ENCODE measurements at regions not wholly inside any gene's neighbourhood (a gene's known extent, or its start where the extent isn't known, plus 50 kb on each side); places are given as distances from the start of the nearest gene placed in this dataset.
"Not testable (repeated sequence)": the region's sequence is repeated elsewhere in the genome, so short reads cannot be mapped to it uniquely, and the experiment has no call there.

DNA sequence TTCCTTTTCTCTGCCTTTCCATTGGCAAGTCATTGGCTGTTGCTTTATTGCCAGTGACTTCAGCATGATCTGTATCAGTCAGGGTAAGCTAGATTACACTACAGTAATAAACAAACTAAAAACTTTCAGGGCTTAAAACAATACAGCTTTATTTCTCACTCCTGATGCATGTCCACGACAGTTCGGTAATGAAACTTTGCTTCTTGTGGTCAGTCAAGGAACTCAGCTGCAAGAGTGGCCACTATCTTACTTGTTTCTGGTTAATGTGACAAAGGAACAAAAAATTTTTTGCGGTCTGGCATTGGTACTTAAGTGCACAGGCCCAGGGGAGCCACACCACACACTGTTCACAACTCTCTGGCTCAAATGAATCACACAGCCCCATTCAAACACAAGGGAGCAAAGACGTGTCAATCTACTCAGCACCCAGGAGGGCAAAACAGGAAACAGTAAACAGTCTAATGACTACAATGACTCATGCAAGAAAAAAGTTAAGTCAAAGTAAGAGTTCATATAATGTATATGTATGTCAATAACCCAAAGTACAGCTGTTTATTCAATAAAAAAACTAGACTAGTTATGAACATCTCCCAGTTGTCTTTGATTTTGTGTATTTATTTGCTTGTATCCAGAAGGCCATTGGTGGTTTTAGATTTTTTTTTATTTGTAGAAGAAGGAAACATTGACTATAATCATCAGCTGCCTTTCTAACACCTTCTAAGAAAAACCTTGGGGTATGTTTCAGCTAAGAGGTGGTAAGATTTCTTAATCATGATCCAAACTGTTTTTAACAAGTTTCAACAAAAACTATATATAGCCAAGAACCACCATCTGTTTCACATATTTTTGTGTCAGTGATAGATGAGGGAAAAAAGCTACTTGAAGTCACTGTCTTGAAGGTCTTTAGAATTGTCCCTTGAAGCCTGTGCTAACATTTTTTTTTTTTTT, 134.4 kb upstream of the FAM3C start:
- peak in 1 of 2 donors; percentile 22 for DNase-seq (ENCODE audit: low read depth in 1 of 2, low spot score in 1 of 2)

DNA sequence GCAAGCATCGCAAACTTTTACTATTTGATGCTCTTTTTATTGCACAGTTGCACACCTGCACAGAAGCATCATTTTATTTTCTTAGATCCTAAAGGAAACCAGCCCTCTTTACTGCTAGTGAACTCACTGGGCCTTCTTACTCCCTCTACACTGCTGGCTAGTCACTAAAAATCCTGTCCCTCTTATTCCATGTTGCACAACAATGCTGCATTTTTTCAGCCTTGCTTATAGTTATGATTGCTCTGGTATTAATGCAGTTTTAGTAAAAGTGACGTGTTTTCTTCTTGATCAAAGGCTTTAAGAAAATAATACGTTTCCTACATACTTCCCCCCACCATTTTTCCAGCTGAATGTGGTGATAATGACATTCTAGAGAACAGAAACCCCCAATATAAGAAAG, 132.9 kb upstream of the FAM3C start:
- no peak for DNase-seq (ENCODE audit: low read depth in 1 of 2, low spot score in 1 of 2)

DNA sequence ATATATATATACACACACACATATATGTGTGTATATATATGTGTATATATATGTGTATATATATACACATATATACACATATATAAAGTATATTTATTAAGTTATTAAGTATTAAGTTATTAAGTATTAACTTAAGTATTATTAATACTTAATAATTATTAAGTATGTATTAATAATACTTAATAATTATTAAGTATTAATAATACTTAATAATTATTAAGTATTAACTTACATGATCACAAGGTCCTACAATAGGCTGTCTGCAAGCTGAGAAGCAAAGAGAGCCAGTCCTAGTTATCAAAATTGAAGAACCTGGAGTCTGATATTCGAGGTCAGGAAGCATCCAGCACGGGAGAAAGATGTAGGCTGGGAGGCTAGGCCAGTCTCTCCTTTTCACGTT, 130.1 kb upstream of the FAM3C start:
- DNase-seq (ENCODE audit: low read depth in 1 of 2, low spot score in 1 of 2): not testable (repeated sequence)

DNA sequence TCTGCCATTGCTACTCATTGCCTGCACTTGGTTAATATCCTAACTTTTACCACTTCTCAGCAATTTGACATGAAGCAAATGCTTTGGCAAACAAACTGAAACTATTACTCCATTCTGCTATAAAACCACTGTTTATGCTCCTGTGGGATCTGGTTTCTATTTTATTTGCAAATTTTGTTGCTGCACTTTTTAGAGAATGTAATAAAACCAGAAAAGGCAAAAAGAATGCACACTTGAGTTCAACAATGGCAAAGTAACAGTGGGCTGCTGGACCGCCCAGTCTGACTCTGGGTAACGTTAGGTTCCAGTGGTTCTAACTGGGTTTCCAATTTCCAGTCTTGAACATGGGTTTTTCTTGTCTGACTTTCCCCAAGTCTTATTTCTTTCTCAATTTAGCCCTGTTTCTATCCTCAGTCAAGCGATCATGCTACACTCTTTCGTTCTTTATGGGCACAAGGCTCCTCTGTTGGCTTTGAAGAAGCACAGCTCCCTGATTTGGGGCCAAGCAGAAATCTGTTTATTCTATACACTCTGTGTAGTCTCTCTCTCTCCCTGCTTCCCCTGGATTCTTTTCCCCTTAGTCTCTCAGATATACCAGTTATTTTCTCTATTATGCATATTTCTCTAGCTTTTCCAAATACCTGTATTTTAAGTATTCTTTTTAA, 129.2 kb upstream of the FAM3C start:
- no peak for DNase-seq (ENCODE audit: low read depth in 1 of 2, low spot score in 1 of 2)

DNA sequence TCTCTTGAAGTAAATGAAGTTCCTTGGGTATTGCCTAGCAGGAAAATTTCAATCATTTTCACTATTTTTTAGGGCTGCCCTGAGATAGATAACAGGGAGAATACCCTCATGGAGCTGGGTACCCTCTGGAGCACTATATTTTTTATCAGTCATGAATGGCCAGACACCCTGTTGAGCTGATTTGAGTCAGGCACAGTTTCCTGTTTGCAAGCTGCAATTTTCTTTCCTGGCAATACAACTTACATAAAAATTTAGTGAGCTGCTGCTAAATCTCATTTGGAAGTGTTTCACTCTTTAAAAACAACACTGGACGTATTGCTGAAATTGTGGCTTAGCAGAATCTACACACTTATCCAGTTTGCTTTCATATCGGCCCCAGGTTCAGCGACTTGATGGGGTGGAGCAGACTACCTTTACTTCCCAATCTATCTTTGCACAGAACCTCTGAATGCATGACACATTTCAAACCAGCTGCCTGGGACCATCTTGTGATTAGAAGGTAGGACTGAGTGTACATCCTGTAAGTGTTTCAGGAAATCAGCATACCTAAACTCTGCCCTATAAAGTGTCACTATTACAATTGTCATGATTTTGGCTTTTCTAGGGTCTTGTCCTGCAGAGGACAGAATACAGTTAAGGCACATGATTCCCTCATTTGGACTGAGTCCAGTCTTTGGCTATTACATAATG, 125.7 kb upstream of the FAM3C start:
- DNase-seq (ENCODE audit: low read depth in 1 of 2, low spot score in 1 of 2): no peak

DNA sequence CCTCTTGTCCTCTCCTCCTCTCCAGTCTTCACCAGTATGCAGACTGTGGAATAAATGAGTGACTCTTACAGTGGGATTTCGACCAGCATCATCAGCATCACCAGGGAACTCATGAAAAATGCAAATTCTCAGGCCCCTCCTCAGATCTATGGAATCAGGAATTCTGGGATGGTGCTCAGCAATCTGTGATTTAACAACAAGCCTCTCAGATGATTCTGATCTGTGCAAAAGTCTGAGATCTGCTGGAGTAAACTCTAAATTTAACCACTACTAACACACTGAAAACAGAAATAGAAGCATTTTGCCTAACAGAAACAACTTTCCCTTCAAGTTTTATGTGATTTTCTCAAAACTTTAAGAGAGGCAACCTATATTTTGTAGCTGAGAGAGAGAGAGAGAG, 124.8 kb upstream of the FAM3C start:
- no peak for DNase-seq (ENCODE audit: low read depth in 1 of 2, low spot score in 1 of 2)

DNA sequence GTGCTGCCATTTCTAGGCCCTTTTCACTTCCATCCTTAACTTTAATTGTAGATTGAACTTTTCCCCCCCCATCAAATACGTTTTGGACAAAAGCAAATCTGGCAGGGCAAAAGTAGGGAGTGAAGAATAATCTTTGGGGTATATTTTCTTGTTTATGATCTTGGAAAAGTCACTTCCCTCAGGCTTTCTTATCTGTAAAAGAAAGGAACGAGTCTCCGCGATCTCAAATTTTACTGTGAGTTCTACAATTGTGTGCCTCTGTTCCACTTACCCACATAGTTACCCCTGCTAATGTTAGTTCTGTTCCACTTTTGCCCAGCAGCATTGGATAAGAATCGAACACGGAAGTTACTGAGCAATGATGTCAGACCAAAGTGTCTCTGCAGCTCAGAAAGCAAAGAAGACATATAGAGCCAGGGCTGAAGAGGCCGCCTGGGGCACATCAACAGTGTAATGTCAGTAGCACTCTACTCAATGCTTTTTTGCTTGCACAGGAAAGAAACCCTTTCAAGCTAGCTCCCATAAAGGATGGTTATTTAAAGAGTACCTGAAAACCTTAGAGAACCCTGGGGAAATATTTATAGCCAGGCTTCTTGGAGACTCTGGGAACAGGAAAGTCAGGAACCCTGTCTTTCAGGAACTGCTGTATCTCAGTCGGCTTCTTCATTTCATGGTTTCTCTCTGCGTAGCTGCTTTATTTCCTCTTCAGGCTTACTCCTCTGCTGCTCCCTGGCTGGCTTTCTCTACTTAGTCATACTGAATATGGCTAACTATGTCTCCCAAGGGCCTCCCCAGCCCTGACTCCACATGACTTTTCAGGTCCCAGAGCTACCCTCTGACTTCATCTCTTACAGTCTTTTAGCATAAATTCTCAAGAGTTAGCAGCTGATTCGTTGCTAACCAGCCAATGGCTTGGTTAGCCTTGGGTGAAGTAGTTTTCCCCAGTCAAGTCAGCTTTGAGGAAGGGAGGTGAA, 123.7 kb upstream of the FAM3C start:
- DNase-seq (ENCODE audit: low read depth in 1 of 2, low spot score in 1 of 2): no peak

DNA sequence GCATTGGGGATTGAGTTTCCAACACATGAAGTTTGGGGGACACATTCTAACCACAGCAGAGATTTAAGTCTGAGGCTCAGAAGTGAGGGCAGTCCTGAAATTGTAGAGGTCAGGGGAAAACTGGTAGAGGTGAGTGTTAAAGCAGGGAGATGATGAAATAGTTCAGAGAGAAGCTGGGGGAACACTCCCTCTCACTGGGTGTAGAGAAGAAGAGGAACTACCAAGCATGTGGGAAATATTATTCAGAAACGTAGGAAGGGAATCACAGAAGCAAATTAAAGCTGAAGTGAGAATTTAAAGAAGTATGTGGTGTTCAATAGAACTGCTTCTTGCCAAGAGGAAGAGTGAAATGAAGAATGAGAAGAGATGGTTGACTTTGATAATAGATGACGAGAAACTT, 121.5 kb upstream of the FAM3C start:
- no peak for DNase-seq (ENCODE audit: low read depth in 1 of 2, low spot score in 1 of 2)

DNA sequence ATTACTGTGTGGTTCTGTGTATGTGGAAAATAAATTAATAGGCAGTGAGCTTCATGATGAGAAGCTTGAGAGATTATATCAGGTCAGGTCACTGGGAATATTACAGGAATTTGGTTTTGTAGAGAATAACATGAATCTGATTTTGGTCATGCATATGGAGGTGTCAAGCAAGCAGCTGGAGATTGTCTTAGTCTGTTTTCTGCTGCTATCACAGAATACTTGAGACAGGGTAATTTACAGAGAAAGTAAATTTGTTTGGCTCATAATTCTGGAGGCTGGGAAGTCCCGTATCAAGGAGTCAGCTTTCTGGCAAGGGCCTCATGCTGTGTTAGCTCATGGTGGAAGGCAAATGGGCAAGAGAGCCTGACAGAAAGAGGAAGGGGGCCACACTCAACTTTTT, 120.7 kb upstream of the FAM3C start:
- no peak for DNase-seq (ENCODE audit: low read depth in 1 of 2, low spot score in 1 of 2)

DNA sequence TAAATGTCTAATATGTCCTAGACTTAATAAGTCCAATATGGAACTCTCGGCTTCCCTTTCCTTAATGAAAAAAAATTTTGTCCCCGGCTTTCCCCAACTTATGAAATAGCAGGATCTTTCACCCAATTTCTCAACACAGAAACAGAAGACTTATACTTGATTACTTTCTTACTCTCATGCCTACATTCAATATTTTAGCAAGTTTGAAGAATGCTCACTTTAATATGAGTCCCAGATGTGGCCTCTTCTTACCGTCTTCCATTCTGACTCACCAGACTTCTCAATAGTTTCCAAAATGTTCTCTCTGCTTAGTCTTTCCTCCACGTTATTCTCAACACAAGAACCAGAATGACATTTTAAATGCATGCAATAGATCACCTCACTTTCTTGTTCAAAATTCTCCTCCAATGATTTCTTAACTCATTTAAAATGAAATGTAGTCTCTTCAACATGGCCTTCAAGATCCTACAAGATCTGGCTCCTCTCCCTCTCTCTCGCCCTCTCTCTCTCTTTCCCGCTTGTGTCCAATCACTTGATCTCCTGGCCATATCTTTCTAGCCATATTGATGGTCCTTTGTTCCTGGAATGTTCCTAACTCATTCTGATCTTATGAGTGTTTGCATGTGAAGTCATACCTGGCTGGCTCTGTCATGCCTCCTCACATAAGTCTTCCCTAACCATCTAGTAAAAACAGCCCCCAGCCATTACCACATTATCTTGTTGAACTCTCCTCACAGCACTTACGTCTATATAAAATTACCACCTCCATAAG, 119.7 kb upstream of the FAM3C start:
- DNase-seq (ENCODE audit: low read depth in 1 of 2, low spot score in 1 of 2): no peak

DNA sequence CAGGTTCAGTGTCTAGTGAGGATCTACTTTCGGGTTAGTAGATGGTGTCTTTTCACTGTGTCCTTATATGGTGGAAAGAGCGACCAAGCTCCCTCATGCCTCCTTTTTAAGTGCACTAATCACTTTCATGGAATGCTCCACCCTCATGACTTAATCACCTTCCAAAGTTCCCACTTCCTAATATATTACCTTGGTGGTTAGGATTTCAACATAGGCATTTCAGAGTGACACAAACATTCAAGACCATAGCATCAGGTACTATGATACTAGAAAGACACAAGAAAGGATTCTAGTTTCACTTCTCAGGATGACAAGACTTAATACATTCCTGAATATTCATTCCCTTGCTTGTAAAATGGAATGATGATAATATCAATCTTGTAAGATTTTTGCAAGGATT, 119.1 kb upstream of the FAM3C start:
- no peak for DNase-seq (ENCODE audit: low read depth in 1 of 2, low spot score in 1 of 2)

DNA sequence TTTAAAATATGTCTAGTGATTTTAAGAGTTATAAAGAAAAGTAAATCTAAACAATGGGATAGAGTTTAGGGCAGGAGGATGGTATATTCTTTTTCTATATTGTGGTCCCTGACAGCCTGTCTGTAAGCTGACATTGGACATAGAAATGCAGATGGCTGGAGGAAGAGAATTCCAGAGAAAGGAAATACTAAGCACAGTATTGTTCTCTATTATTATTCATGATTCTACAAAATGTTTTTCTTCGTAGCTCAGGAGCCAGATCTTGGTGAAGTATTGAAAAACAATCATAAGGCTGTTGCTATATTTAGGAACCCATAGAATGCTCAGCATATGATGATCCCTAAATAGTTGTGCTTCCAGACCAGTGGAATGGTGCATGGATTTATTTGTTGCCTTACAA, 117.0 kb upstream of the FAM3C start:
- no peak for DNase-seq (ENCODE audit: low read depth in 1 of 2, low spot score in 1 of 2)

DNA sequence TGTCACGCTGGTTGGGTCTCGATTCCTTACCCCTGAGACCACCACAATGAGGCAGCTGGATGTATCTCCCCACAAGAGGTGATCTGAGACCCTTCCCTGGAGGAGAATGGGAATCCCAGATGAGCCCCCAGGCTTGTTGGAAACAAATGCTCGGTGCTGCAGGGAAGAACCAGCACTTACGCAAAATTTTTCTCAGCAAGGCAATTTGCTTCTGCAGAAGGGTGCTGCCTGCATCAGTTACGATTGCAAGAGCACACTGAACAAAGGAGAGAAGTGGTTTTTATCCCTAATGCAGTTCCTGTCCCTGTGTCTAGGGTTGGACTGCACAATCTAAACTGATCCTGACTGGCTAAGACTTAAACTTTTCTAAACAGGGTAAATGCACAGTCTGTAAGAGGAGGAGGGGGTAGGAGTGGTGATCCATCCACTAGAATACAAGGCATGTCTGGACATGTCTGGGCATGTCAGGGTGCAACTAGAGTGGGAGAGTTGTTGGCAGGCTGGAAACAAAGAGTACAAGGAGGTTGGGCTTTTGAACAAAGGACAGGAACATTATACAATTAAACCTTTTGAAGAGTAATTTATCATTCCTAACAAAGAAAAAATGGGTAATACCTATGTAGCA, 114.9 kb upstream of the FAM3C start:
- DNase-seq (ENCODE audit: low read depth in 1 of 2, low spot score in 1 of 2): no peak

DNA sequence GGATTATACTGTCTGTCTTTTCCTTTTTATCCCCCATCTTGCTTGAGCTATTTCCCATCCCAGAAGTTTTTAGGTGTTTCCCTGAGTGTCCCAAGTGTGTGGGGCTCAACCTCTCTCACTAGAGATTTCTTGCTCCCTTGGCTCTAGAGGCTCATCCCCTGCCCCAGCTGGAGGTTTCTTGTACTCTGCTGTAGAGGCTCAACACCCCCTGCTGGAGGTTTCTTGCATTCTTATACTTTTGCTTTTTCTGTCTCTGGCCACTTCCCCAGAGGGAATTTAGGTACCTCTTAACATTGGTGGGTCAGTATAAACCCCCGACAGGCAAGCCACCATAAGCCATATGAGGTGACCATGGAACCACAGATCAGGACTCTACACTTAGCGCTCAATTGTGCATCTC, 114.2 kb upstream of the FAM3C start:
- DNase-seq (ENCODE audit: low read depth in 1 of 2, low spot score in 1 of 2): no peak

DNA sequence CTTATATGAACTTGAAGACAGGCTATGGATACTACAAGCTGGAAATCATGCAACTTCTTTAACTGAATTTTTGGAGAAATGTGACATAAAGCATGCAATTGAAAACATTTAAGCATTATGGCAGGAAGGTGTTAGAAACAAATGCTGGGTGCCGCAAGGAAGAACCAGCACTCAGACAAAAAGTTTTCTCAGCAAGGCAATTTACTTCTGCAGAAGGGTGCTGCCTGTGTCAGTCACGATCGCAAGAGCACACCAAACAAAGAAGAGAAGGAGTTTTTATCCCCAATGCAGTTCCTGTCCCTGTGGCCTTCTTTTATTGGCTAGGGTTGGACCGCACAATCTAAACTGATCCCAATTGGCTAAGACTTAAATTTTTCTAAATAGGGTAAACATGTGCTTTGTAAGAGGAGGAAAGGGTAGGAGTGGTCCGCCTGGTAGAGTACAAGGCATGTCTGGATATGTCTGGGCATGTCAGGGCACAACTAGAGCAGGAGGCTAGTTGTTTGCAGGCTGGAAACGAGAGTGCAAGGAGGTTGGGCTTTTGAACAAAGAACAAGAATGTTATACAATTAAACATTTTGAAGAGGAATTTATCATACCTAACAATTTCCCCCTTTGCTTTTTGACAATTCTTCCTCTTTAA, 109.6 kb upstream of the FAM3C start:
- DNase-seq (ENCODE audit: low read depth in 1 of 2, low spot score in 1 of 2): no peak

DNA sequence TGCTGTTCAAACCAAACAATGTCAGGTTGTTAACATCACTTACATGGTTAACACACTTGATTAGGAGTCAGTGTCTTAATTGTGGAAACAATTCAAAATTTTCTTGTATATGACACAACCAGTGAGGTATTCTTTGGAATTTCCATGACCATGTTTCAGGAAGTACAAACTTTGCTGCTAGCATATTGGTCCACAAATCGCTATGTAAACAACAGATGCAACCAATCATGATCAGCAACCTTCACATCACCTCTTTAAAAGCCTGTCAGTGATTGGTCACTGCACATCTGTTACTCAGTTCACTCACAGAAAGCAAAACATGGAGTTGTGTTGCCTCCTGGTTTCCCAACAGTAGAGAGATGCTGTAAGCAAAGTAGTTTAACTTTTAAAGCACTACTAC, 108.9 kb upstream of the FAM3C start:
- DNase-seq (ENCODE audit: low read depth in 1 of 2, low spot score in 1 of 2): no peak

DNA sequence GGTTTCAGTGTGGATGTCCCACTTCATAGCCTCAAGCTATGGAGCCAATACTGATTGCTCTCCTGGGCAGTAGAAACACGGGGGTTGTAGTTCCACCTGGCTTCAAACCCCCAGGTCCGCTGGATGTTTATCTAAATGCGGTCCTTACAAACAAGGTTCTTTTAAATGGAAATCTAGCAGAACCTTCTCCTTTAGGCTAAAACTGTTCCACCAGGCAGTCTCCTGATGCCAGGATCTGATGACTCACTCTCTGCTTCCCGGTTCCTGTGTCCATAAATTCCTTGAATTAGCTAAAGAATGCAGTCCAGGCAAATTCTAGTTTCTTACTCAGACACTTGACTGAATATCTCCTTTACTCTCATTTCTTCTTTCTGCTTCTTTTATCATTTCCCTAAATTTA, 108.4 kb upstream of the FAM3C start:
- DNase-seq (ENCODE audit: low read depth in 1 of 2, low spot score in 1 of 2): no peak

DNA sequence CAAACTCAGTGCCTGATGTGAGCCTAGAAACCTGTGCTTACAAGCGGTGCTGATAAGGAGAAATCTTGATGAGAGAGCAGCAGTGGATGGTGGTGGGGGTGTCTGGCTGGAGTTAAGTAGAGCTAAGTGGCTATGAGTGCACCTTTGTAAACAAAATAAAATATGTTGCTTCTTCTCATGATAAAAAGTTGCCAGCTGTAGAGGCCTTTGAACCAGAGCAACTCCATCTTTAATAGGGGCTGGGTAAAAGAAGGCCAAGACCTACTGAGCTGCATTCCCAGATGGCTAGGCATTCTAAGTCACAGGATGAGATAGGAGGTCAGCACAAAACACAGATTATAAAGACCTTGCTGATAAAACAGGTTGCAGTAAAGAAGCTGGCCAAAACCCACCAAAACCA, 107.6 kb upstream of the FAM3C start:
- DNase-seq (ENCODE audit: low read depth in 1 of 2, low spot score in 1 of 2): no peak

DNA sequence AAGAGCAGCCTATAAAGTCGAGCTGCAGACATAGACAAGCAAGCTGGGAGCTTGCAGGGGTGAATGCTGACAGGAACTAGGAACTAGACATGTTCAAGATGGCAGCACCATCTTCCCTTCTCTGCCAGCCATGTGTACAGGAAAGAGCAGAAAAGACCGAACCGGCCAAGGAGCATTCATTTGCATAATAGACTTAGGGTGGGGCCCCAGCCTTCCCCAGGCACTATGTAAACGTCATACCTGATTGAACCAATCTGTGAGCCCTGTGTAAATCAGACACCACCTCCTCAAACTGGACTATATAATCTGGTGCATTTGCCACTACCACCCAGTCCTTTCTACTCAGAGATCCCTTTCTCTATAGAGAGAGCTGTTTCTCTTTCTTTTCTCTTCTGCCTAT, 106.9 kb upstream of the FAM3C start:
- no peak for DNase-seq (ENCODE audit: low read depth in 1 of 2, low spot score in 1 of 2)
